Keratinocyte (primary cell): ENCODE measurements at regions not wholly inside any gene's neighbourhood (a gene's known extent, or its start where the extent isn't known, plus 50 kb on each side); places are given as distances from the start of the nearest gene placed in this dataset.

Experiments used
- EZH2 ChIP-seq: IDR thresholded peaks from one replicate; pipeline ENCODE4 v1.6.1; 2012; ENCODE audit warnings: inconsistent platforms, mild to moderate bottlenecking, low read length, moderate library complexity
- TF ChIP-seq, protein P1 (sequence below), 3 experiments: IDR thresholded peaks in 1 of 3; conservative IDR thresholded peaks in 1 of 3; optimal IDR thresholded peaks in 1 of 3; 2 replicates in 2 of 3; 3 replicates in 1 of 3; pipeline versions ENCODE3 to v1.5.1; 2011; ENCODE audit warnings: low read length in 3 of 3, mild to moderate bottlenecking in 3 of 3, moderate library complexity in 2 of 3, control low read depth in 1 of 3, inconsistent platforms in 1 of 3; ENCODE audit not compliant: insufficient read depth in 2 of 3; ENCODE audit errors: extremely low read depth in 1 of 3

DNA sequence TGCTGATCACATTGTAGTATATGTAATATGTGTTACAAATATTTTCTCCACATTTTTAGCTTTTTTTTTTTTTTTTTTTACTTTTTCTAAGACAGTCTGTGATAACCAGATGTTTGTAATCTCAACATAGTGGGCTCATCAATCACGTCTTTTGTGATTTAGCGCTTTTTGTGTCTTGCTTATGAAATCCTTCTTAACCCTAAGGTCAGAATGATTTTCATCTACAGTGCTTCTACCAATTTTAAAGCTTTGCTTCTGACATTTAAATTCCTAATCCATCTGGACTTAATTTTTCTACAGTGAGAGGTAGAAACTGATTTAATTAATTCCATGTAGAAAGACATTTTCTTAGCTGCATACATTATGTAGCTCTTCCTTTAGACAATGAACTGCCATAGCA is 626.4 kb downstream of the TNS3 start:
- TF ChIP-seq, protein P1, sequence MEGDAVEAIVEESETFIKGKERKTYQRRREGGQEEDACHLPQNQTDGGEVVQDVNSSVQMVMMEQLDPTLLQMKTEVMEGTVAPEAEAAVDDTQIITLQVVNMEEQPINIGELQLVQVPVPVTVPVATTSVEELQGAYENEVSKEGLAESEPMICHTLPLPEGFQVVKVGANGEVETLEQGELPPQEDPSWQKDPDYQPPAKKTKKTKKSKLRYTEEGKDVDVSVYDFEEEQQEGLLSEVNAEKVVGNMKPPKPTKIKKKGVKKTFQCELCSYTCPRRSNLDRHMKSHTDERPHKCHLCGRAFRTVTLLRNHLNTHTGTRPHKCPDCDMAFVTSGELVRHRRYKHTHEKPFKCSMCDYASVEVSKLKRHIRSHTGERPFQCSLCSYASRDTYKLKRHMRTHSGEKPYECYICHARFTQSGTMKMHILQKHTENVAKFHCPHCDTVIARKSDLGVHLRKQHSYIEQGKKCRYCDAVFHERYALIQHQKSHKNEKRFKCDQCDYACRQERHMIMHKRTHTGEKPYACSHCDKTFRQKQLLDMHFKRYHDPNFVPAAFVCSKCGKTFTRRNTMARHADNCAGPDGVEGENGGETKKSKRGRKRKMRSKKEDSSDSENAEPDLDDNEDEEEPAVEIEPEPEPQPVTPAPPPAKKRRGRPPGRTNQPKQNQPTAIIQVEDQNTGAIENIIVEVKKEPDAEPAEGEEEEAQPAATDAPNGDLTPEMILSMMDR (optimal IDR thresholded peaks at IDR 0.05 in 1 of 3, IDR thresholded peaks at IDR 0.05 in 1 of 3, conservative IDR thresholded peaks at IDR 0.05 in 1 of 3; ENCODE audit: extremely low read depth in 1 of 3, insufficient read depth in 2 of 3, low read length in 3 of 3), result no peak
- TF ChIP-seq EZH2, result no peak
